Activated T-helper 9 cell treated with anti-CD3 and anti-CD28 coated beads, Interleukin-2, amount 50 U/mL, for 16 hours (primary cell): ENCODE measurements at regions not wholly inside any gene's neighbourhood (a gene's known extent, or its start where the extent isn't known, plus 50 kb on each side); places are given as distances from the start of the nearest gene placed in this dataset.
A peak's percentile ranks its signal among the peaks of the same experiment; 100 is the strongest.

ENCODE experiments used
- DNase-seq: peaks from one replicate; pipeline ENCODE4 v3.0.0-alpha.2; 2020; ENCODE audit warnings: low read depth

DNA sequence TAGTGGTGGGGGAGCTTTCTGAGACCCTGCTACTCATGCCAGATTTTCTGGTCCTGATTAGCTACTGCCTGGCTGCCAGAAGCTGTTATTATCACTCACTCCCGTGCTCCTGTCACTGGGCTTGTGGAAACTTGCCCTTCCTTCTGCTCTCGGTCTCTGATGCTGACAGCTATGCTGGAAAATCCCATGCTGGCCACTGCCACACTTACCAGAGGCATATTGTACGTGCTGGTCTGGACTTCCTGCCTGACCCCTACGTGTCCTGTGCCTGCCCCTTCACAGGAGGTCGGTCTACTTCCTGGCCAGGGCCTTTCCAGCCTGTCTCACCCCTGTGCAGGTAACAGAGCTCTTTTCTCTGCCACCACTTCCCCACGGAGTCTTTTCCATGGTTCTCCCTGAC lies 149.4 kb upstream of the PLEKHG7 start:
- no peak for DNase-seq

- no peak for DNase-seq
Observed at GRCh38 chr12:92552412-92553108, 150.2 kb upstream of the PLEKHG7 start.

DNA sequence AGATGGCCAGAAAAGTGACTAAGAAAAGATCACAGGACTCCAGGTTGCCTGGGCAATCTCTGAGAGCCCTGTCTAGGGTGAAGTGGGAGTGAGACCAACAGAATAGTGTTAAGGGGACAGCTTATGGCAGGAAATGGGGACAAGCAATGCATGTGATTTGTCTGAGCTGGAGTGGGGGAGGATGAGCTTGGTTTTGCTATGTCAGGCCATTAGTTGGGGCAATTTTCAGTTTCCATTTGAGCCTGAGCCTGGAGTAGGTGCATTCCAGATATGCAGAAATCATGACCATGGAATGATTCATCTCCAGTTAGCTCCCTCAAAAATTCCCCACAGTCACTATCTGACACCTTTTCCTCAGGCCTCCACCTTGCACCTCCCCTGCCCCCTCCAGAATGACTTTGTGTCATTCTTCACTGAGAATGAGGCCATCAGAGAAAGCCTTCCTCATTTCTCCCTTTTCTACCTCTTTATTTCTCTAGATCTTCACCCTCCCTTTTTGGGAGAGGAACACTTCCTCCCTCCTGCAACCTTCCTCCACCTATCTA lies 150.9 kb upstream of the PLEKHG7 start:
- DNase-seq, result peak; percentile 44

DNA sequence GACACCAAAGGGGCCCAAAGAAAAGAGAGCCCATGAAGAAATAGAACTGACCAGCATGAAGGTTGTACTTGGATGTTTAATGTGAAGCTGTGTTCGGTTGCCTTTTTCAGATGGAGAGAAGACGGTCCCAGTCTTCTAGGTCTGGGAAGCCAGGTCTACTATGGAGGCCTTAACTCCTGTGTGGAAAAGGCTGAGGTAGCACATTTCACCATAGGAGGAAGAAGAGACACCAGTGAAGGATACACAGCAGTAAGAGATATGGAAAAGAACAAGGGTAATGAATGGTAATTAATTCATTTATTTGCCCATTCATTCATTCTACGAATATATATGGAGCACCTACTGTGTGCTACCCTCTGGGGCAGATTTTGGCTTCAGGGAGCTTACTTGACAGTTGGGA lies 151.6 kb upstream of the PLEKHG7 start:
- DNase-seq, result no peak

DNA sequence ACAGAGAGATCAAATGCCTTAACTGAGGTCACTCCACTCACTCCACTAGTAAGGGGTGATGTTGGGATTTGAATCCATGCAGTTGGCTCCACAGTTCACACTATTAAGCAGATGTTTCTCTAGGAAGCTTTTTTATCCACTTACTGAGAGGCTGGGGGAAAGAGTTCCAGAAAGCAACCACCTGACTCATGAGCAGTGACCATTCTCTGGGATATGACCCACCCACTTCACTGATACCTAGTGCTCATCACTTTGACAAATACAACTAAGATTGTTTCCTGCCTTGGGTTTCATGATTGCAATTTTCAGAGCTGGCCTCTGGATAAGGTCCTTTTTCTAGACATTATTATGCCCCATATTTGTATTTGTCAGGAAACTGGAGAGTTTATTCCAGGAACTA lies 152.1 kb upstream of the PLEKHG7 start:
- DNase-seq, result no peak

GRCh38 chr12:92550254-92550653 lies 152.5 kb upstream of the PLEKHG7 start:
- DNase-seq, result no peak

DNA sequence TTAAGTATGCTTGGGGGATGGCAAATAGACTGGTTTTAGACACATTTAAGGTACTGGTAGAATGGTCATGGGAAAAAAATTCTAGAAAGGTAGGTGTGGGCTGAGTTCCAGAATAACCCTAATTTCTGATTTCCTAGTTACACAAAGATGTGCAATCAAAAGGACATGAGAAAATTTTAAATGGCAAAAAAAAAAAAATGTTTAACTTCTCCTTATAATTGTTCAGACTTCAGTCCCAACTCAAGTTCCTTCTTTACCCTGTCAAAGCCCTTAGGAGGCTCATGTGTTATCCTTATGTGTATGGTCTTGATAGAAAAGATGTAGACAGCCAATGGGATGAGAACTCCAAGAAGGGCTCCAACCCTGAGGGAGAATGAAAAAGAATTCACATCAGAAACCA lies 153.3 kb upstream of the PLEKHG7 start:
- DNase-seq, result no peak

DNA sequence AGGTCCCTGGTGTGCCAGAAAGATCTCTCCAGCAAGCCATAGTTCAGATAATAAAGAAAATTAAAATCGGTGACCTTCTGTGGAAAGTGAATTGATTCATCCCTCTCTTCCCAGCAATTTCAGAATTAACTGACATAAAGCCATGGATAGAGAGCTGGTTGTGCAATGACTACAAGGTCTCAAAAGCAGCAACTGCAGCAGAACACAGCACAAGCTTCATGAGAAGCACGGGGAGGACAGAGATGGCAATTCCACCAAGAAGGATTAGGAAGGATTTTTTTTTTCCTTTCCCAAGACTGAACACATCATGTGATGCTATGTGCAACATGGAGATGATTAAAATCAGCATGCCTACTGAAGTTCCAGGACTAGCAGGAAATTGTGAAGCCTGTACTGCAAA lies 154.9 kb upstream of the PLEKHG7 start:
- DNase-seq, result no peak

GRCh38 chr12:92547420-92547819 lies 155.4 kb upstream of the PLEKHG7 start:
- no peak for DNase-seq

GRCh38 chr12:92546635-92547348 lies 156.0 kb upstream of the PLEKHG7 start:
- no peak for DNase-seq

DNA sequence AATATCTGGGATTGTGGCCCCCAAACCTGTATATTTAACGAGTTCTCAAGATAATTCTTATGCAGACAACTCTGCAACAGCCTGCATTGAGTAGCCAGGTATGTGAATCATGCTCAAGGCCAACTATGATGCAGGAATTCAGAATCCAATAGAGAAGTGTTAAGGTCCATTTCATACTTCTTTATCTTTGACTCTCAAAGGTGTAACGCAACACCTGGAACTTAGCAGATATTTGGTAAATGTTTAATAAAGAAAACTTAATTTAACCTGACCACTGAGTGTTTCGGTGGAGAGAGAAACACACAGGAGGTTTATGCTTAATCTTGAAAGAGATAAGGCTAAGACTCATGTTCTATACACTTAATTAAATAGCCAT lies 156.5 kb upstream of the PLEKHG7 start:
- no peak for DNase-seq

GRCh38 chr12:92544322-92544721 lies 158.5 kb upstream of the PLEKHG7 start:
- DNase-seq, result no peak

DNA sequence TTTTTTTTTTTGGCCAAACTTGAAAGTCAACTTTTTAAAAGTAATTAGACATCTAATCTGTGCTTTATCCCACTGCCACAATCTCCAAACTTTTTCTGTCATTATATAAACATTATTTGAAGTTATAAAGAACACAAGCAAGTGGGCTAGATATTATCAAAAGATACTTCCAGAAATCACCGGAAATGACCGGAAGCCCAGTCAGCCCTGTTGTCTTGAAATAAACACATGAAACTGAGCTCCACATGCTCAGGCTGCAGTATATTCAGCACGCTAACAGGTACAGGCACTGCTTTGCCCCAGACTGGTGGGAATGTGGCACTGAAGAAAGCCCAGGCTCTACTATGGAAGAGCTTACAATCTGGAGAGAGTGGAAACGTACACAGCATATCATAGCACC lies 158.9 kb upstream of the PLEKHG7 start:
- no peak for DNase-seq

GRCh38 chr12:92543359-92543758 lies 159.4 kb upstream of the PLEKHG7 start:
- DNase-seq, result no peak

DNA sequence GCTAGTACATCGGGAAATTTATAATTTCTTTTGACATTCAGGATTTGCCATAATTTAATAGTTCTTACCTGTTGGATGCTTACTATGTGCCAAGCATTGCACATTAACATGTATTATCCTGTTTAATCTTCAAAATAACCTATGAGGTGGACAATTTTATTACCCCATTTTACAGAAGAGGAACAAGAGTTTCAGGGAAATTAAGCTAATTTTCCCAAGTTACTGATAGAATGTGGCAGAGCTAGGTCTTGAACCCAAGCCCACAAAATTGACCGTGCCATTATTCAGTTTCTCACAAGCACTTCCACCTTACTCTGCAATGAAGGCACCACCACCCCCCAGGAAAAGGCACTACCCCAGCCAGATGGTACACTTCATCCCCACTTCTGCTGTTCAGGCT lies 161.1 kb upstream of the PLEKHG7 start:
- no peak for DNase-seq

GRCh38 chr12:92540782-92541423 lies 161.9 kb upstream of the PLEKHG7 start:
- DNase-seq, result no peak

GRCh38 chr12:92539976-92540781 lies 162.6 kb upstream of the PLEKHG7 start:
- DNase-seq, result no peak

DNA sequence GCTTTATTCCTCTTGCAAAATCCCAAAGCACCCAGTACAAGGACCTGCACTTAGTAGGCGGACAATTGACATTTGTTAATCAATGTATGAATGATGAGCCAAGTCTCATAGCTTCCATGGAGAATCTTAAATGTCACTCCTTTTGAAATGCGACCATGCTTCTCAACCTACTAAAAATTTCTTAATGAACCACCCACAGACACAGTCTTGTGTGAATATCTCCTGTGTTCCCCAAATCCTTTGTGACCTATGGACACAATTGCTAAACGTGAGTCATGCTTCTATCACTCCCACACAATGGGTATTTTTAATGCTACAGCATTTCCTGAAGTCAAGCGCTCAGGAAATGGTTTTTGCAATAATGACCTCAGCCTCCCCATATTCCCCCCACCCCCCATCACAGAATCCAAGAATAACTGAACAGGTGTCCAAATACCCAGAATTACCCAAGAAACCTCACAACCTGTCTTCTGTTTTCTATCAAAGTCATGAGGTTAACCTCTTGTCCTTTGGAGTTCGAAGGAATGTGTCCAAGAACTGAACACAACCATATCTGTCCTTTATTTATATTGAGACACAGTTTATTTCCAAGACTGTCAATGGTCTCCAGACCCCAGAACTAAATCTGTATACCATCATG lies 163.6 kb upstream of the PLEKHG7 start:
- DNase-seq, result no peak

- DNase-seq, result no peak
Observed at GRCh38 chr12:92537290-92537960, 165.4 kb upstream of the PLEKHG7 start.

DNA sequence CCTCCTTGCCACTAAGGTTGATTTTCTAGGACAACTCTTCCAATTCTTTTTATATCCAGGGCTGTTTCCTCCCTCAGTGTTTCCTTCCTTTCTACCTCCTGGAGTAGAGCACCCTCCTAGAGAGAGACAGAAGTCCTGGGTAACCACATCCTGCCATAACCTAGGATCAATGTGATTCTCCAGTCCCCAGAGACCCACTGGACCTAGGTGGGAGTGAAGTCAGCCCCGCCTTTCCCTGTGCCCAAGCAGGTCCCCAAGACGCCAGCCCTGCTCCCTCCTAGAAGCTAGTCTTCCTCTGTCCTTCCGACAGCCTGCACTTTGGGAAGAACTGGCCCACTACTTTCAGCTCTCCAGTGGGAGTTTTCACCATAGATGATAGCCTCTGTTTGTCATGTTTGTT lies 166.8 kb upstream of the PLEKHG7 start:
- DNase-seq, result no peak

DNA sequence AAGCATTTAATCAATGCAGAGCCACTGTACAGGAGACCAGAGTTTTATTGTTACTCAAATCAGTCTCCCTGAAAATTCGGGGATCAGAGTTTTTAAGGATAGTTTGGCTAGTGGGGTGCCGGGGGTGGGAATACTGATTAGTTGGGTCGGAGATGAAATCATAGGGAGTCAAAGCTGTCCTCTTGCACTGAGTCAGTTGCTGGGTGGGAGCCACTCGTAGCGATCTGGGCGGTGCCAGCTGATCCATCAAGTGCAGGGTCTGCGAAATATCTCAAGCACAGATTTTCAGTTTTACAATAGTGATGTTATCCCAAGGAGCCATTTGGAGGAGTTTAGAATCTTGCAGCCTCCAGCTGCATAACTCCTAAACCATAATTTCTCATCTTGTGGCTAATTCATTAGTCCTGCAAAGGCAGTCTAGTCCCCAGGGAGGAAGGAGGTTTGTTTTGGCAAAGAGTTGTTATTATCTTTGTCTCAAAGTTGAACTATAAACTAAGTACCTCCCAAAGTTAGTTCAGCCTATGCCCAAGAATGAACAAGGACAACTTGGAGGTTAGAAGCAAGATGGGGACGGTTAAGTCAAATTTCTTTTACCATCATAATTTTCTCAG lies 169.4 kb upstream of the PLEKHG7 start:
- no peak for DNase-seq
